ENCODE measurements at regions not wholly inside any gene's neighbourhood (a gene's known extent, or its start where the extent isn't known, plus 50 kb on each side); places are given as distances from the start of the nearest gene placed in this dataset.

DNA sequence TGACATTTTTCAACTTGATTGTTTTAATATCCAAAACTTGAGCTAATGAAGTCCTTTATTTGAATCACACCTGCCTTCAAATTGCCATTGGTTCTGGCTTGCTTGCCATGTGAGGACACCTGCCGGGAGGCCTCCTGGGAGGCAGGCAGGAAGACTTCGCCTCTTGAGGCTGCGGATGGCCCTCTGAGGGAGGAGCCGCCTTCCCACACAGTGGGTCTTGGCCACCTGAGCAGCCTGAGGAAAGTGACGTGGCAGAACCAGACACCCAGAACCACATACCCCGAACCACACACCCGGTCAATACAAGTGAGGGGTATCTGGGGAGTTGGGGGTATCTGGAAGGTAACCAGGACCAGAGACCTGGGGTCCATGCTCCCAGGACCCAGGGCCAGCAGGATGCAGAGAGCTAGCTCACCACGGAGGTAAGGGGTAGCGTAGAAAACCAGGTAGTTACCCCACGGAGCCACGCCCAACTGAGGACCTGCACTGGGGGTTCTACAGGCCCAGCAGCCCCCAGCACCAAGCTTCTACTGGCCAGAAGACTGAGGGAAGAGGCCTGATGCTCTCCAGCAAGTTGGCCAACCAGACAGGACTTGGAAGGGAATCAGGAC, 300.5 kb downstream of the TCERG1L start:
- no peaks in the 10 kb centered on the region for H3K36me3 ChIP-seq
- 89 to 97% (median 91%) methylated on average over 9 to 11 of the region's 11 CpGs for WGBS, 5 donors
- intact Hi-C loops (cut with DNase I; ENCODE audit: low total_unique reads): no loop called here
- TF ChIP-seq CTCF (IDR thresholded peaks at IDR 0.05 in 8 of 11, conservative IDR thresholded peaks at IDR 0.05 in 3 of 11): no peak
- no peak for TF ChIP-seq POLR2A (IDR thresholded peaks at IDR 0.05)
- no peak for TF ChIP-seq POLR2AphosphoS5 (IDR thresholded peaks at IDR 0.05)
- peaks cover 0 to 4% (median 0%) of the 10 kb centered on the region in 7 donors for H3K27me3 ChIP-seq (replicated peaks in 1 of 7)
- peaks cover 0 to 2% (median 0%) of the 10 kb centered on the region in 8 donors for H3K9me3 ChIP-seq
- no peak overlapping the region for H3K27ac ChIP-seq
- no peaks in the 10 kb centered on the region for H3K4me1 ChIP-seq
- peak; percentile 43 for DNase-seq
- no peak overlapping the region for H3K4me3 ChIP-seq

GRCh38 chr10:131011936-131012640, 299.4 kb downstream of the TCERG1L start:
- H3K4me1 ChIP-seq: no peaks in the 10 kb centered on the region
- no peak overlapping the region for H3K27ac ChIP-seq
- no peaks in the 10 kb centered on the region for H3K9me3 ChIP-seq
- H3K4me3 ChIP-seq: no peak overlapping the region
- TF ChIP-seq POLR2AphosphoS5 (IDR thresholded peaks at IDR 0.05) (no peak), POLR2A (IDR thresholded peaks at IDR 0.05) (no peak), CTCF (IDR thresholded peaks at IDR 0.05 in 8 of 11, conservative IDR thresholded peaks at IDR 0.05 in 3 of 11) (no peak)
- H3K27me3 ChIP-seq (replicated peaks in 1 of 7): peaks cover 0 to 4% (median 0%) of the 10 kb centered on the region in 7 donors
- no peaks in the 10 kb centered on the region for H3K36me3 ChIP-seq
- intact Hi-C loops (cut with DNase I; ENCODE audit: low total_unique reads): no loop called here
- WGBS, 5 donors: 75 to 86% (median 85%) methylated on average over 8 to 10 of the region's 10 CpGs
- peak; percentile 41 for DNase-seq

DNA sequence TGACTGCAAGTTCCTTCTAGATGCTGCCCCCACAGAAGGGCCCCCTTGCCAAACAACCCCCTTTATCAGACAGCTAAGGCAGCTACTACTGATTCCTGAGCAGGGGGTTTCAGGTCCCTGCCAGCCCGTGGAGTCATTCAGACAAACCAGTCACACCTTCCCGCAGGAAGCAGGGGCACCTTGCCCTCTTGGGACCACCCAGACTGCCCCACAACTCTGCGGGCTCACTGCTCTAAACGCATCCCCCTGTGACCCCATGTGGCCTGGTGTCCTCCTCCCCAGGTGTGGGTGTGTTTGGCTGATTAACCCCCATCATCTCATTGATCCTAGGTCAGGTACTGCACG, 298.9 kb downstream of the TCERG1L start:
- WGBS, 5 donors: 60 to 73% (median 67%) methylated on average over 5 of the region's 5 CpGs
- no peak for DNase-seq
- intact Hi-C loops (cut with DNase I; ENCODE audit: low total_unique reads): no loop called here

More for the DNA sequence above, 298.9 kb downstream of the TCERG1L start:
- TF ChIP-seq POLR2A (IDR thresholded peaks at IDR 0.05) (no peak), POLR2AphosphoS5 (IDR thresholded peaks at IDR 0.05) (no peak), CTCF (IDR thresholded peaks at IDR 0.05 in 8 of 11, conservative IDR thresholded peaks at IDR 0.05 in 3 of 11) (no peak)
- no peaks in the 10 kb centered on the region for H3K9me3 ChIP-seq
- H3K36me3 ChIP-seq: no peaks in the 10 kb centered on the region
- no peaks in the 10 kb centered on the region for H3K4me1 ChIP-seq
- H3K27ac ChIP-seq: no peak overlapping the region
- no peak overlapping the region for H3K4me3 ChIP-seq
- peaks cover 0 to 4% (median 0%) of the 10 kb centered on the region in 7 donors for H3K27me3 ChIP-seq (replicated peaks in 1 of 7)
